Left renal cortex interstitium (tissue), 4 donors: ENCODE measurements at regions not wholly inside any gene's neighbourhood (a gene's known extent, or its start where the extent isn't known, plus 50 kb on each side); places are given as distances from the start of the nearest gene placed in this dataset.
"Not testable (repeated sequence)": the region's sequence is repeated elsewhere in the genome, so short reads cannot be mapped to it uniquely, and the experiment has no call there.

Experiments
- DNase-seq, 4 donors: peaks; one replicate each; pipeline ENCODE4 v3.0.0-alpha.2; 2013; ENCODE audit warnings: low read depth in 4 of 4, low spot score in 2 of 4, missing footprints in 1 of 4

- no peak for DNase-seq
Measured at GRCh38 chr1:47592296-47593012, 154.6 kb downstream of the FOXD2 start.

GRCh38 chr1:47593013-47593568 lies 155.2 kb downstream of the FOXD2 start:
- DNase-seq = no peak

DNA sequence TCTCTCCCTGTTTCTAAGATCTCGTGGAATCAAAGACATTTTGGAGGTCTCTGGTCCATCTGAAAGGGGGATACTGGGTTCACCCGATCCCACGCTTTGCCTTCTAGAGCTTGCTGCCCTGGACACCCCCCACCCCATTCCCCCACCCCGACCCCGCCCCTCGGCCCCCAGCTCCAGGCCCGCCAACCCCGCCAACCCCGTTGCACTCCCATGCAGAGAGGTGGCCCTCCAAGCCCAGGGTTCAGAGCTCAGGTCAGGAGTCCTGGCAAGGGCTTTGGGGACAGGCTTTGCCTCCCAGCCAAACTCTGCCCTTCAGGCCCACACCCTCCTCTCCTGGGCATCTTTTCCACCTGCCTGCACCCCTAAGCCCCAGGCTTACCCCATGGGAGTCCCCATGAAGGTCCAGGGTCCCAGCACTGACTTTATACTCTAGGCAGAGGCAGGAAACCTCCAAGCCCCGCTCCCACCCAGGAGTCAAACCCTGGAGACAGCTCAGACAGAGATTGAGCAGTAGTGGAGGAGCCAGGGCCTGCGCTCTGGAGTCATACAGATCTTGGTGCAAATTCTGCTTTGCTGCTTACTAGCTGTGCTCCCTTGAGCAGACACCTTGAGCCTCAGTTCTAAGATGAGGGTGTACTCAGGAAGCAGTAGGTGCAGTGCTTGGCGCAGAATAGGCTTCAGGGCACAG lies 155.9 kb downstream of the FOXD2 start:
- no peak for DNase-seq

DNA sequence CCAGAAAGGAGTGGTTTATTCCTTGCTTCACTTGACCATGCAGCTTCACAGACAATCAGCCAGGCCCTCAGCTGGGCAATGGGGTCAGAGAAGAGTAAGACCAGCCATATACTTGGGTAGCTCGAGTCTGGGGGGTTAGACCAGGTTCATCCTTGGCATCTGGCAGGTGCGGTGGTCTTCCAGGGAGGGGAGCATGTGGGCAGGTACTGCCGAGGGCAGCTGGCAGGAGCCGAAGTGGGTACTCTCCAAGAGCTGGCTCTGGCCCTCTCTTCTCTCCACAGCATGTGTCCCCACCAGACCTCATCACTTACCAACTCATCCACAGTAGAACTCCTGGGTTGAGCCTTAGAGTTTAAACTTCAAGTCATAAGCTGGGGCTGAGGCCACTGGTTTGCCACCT lies 156.8 kb downstream of the FOXD2 start:
- DNase-seq = no peak

GRCh38 chr1:47596328-47596727 lies 158.5 kb downstream of the FOXD2 start:
- no peak for DNase-seq

DNA sequence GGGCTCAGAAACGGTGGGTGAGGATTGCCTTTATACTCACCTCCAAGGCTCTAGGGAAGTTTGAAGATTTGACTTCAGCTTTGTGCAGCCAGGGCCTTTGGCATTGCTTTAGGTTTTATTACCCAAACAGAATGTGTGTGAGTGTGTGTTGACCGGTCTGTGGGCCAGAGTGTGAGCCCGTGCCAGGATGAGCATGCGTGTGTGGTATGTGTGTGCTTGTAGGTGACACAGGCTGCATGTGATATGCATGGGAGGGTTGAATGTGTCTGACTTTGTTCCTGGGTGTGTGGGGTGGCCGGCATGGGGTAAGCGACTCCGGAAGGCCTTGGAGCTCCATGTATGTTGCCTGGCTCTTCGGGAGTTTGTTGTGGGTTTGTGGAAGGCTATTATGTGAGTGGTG lies 160.5 kb downstream of the FOXD2 start:
- DNase-seq = no peak

DNA sequence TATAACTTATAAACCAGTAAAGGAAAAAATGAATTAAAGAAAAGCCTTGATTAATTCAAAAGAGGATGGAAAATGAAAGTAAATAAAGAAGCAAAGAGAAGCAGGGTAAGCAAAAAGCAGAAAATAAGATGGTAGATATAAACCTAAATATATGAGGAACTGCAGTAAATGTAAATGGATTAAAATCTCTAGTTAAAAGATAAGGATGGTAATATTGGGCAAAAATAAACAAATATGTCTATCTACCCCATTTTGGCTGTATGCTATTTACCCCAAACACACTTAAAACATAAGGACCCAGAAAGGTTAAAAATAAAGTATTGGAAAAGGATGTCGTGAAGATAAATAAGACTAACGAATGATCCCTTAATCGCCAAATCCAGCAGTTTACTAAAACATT lies 161.9 kb downstream of the FOXD2 start:
- DNase-seq = no peak

GRCh38 chr1:47602491-47602890 lies 164.6 kb downstream of the FOXD2 start:
- DNase-seq = not testable (repeated sequence)

GRCh38 chr1:47604869-47605268 lies 167.0 kb downstream of the FOXD2 start:
- not testable (repeated sequence) for DNase-seq

GRCh38 chr1:47608296-47608875 lies 170.5 kb downstream of the FOXD2 start:
- no peak for DNase-seq

DNA sequence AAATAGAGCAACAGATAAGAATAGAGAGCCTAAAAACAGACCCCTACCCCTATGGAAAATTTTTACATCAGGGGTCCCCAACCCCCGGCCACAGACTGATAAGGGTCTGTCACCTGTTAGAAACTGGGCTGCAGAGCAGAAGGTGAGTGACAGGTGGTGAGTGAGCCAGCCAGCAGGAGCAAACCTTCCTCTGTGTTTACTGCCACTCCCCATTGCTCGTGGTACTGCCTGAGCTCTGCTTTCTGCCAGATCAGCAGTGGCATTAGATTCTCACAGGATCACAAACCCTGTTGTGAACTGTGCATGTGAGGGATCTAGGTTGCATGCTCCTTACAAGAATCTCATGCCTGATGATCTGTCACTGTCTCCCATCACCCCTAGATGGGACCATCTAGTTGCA lies 174.1 kb downstream of the FOXD2 start:
- DNase-seq = no peak

DNA sequence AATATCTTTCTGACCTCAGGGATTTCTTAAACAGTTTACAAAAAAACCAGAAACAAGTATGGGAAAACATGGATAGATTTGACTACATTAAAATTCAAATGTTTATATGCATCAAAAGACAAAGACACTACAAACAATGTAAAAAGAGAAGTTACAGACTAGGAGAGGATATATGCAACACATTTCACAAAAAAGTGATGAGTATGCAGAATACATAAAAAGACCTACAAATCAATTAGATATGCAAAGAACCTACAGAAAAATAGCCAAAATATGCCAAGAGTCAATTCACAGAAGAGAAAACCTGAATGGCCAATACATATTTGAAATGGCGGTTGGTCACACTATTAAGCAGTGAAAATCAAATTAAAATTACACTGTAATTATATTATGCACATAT lies 175.0 kb downstream of the FOXD2 start:
- no peak for DNase-seq

DNA sequence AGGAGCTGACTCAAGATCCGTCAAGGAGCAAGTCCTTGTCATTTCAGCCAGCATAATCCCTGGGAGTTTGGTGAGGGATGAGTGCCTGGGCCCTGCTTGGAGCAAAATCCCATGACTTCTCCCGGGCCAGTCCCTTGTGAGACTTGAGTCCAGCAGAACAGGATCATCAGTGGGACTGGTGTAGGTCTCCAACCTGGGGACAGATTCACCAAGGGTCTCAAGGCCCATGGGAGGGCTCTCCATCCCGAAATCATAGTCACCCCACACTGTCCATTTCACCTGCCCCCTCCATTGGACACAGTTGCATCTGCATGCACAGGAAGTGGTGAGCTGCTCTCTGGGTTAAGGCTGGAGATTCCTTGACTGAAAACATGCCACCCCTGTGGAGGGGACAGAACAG lies 178.2 kb downstream of the FOXD2 start:
- no peak for DNase-seq

- DNase-seq = no peak
Measured at GRCh38 chr1:47616906-47617305, 179.1 kb downstream of the FOXD2 start.

DNA sequence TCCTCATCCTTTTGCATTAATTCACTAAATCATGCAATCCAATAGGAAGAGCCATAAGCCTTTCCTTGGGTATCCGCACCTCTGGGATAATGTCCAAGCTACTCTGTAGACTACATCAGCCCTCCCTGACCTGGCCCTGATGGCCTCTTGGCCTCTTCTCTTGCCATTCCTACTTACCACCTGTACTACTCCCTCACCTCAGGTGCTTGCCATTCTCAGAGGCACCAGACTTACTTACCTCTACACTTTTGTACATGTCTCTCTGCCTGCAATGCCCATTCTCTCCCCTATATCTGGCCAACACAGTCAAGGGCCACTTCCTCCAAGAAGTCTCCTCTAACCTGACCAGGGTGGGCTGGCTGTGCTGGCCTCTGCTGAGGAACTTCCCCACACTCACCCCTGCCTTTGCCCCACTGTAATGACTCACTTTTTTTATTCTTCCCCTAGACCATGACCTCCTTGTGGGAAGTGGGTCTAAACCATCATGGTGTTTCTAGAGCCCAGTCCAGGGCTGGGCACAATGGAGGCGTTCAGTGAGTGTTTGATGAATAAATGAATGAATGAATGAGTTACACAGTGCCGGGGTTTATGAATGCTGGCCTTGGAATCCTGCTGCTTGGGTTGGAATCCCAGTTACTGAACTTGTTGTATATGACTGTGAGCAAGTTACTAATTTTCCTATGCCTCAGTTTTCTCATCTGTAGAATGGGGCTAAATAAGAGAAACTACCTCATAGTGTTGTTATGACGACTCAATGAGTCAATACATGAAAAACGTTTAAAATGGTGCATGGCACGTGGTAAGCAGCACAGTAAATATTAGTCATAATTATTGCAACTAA lies 179.8 kb downstream of the FOXD2 start:
- DNase-seq = no peak

DNA sequence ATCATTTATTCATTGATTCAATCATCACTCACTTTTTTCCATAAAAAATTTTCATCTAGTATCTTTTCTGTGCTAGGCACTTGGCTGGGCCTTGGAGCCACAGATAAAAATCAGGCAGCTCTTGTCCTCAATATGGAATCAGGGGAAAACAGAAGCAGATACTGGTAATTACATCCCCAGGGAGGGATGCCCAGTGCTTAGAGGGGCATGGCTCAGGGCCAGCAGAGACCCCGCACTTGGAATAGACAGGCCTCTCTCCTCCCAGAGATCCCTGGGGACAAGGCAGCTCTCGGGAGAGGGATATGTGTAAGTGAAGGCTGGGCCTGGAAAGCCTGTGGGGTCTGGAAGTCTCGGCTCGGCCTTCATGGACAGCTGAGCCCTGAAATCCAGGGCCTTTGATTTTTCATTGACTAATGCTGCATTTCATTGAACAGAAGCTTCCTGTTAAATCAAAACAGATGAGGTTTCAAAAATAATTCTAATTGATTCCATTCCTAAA lies 180.4 kb downstream of the FOXD2 start:
- no peak for DNase-seq

DNA sequence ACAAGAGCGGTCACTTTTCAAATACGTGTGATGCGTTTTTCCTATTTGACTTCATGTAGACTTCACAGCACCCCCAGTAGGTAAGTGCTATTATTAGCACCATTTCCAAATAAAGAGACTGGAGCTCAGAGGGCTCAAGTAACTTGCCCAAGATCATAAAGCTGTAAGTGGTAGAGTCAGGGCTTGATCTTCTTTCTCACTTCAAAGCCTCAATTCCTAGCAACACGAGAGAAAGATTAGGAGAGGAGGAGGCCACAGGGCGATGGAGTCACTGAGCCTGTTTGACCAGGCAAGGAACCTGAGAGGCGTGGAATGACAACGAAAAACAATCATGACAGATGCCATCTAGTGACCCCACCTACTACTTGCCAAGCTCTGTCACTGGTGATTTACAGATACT lies 181.0 kb downstream of the FOXD2 start:
- no peak for DNase-seq

GRCh38 chr1:47621483-47621882 lies 183.6 kb downstream of the FOXD2 start:
- DNase-seq = no peak

GRCh38 chr1:47621977-47622376 lies 184.1 kb downstream of the FOXD2 start:
- no peak for DNase-seq

- DNase-seq = no peak
Measured at GRCh38 chr1:47622776-47623556, 185.1 kb downstream of the FOXD2 start.
